A549 (cell line): ENCODE measurements at regions not wholly inside any gene's neighbourhood (a gene's known extent, or its start where the extent isn't known, plus 50 kb on each side); places are given as distances from the start of the nearest gene placed in this dataset.
"Not testable (repeated sequence)": the region's sequence is repeated elsewhere in the genome, so short reads cannot be mapped to it uniquely, and the experiment has no call there.

ENCODE experiments used
- ATAC-seq, 2 experiments: fragments of 200-7000 bp in 1 of 2; fragments of >200 bp in 1 of 2; cut with Nextera tagmentation in 1 of 2; cut with Tn5 transposase in 1 of 2; 3 replicates each; pipeline versions ENCODE4 v1.8.0 to v1.9.1; 2018 to 2020; ENCODE audit warnings: mild to moderate bottlenecking in 1 of 2, moderate library complexity in 1 of 2
- CTCF ChIA-PET: fragments of 300-600 bp; sonication (Branson Sonifier 250); formaldehyde crosslinking; extraction: SDS; loops from one replicate; lab custom pipeline; 2021; ENCODE audit warnings: antibody characterized with exemption, inconsistent platforms; lab: Yijun Ruan, JAX
- POLR2A ChIA-PET: fragments of 350-600 bp; formaldehyde crosslinking; extraction: SDS; loops from one replicate; lab custom pipeline; 2021; ENCODE audit warnings: antibody characterized with exemption, inconsistent platforms; lab: Yijun Ruan, JAX
- DNase-seq, 2 experiments: peaks; one replicate each; pipeline versions ENCODE4 v3.0.0 to v3.0.0-alpha.2; 2011 to 2016; ENCODE audit warnings: low read depth in 1 of 2, low spot score in 1 of 2
- FAIRE-seq: peaks from 2 replicates; lab custom pipeline; 2011; peaks lifted over from hg19 to GRCh38; lab: Jason Lieb, UNC
- H3K27ac ChIP-seq, 2 experiments: fragments of >200 bp; sonication (Bioruptor Twin); formaldehyde crosslinking; 3 replicates each; pipeline ENCODE4 v1.5.1; 2016 to 2017
- H3K4me1 ChIP-seq: fragments of >200 bp; sonication (Bioruptor Twin); formaldehyde crosslinking; 3 replicates; pipeline ENCODE4 v1.6.1; 2016
- H3K4me2 ChIP-seq: fragments of >200 bp; sonication (Bioruptor Twin); formaldehyde crosslinking; 3 replicates; pipeline ENCODE4 v1.6.1; 2016
- H3K4me3 ChIP-seq: fragments of >200 bp; sonication (Bioruptor Twin); formaldehyde crosslinking; 3 replicates; pipeline ENCODE4 v1.5.1; 2016
- H3K9me3 ChIP-seq: fragments of >200 bp; sonication (Bioruptor Twin); formaldehyde crosslinking; 3 replicates; pipeline ENCODE4 v1.6.1; 2016
- CEBPB ChIP-seq, 2 experiments: fragments of >200 bp in 1 of 2; sonication (Bioruptor Twin) in 1 of 2; formaldehyde crosslinking in 1 of 2; IDR thresholded peaks; 2 replicates each; pipeline ENCODE4 v1.6.1; 2012 to 2016
- CTCF ChIP-seq: fragments of >200 bp; sonication (Bioruptor Twin); formaldehyde crosslinking; IDR thresholded peaks from 3 replicates; pipeline ENCODE4 v1.5.1; 2016
- GATA3 ChIP-seq: IDR thresholded peaks from 2 replicates; pipeline ENCODE4 v1.6.1; 2012; ENCODE audit warnings: borderline replicate concordance
- HEYL ChIP-seq: fragments of 250-450 bp; sonication (Bioruptor Pico); IDR thresholded peaks from 2 replicates; pipeline ENCODE4 v1.8.0; 2021; ENCODE audit warnings: mild to moderate bottlenecking, moderate library complexity
- HOXB13 ChIP-seq: fragments of 250-450 bp; sonication (Bioruptor Pico); IDR thresholded peaks from 2 replicates; pipeline ENCODE4 v1.5.0; 2020; ENCODE audit warnings: low read depth, mild to moderate bottlenecking, moderate library complexity
- JUN ChIP-seq, 2 experiments: fragments of >200 bp; sonication (Bioruptor Twin); formaldehyde crosslinking; IDR thresholded peaks; 2 replicates in 1 of 2; 3 replicates in 1 of 2; pipeline ENCODE4 v1.6.1; 2016 to 2017
- JUNB ChIP-seq: fragments of >200 bp; sonication (Bioruptor Twin); formaldehyde crosslinking; IDR thresholded peaks from 2 replicates; pipeline ENCODE4 v1.6.1; 2016
- KDM5A ChIP-seq: fragments of 200-600 bp; sonication (generic); IDR thresholded peaks from 2 replicates; pipeline ENCODE4 v1.6.1; 2016; ENCODE audit warnings: antibody characterized with exemption, mild to moderate bottlenecking
- MAFK ChIP-seq: fragments of 450-650 bp; IDR thresholded peaks from 2 replicates; pipeline ENCODE4 v1.6.1; 2014; ENCODE audit not compliant: partially characterized antibody
- MAZ ChIP-seq: fragments of 150-350 bp; IDR thresholded peaks from 2 replicates; pipeline ENCODE4 v1.6.1; 2014; ENCODE audit warnings: antibody characterized with exemption, low read depth, low read length, borderline replicate concordance
- PHF8 ChIP-seq: fragments of 200-600 bp; sonication (generic); IDR thresholded peaks from 2 replicates; pipeline ENCODE4 v1.6.1; 2016; ENCODE audit warnings: low read depth, mild to moderate bottlenecking, antibody characterized with exemption, moderate library complexity, borderline replicate concordance
- POLR2A ChIP-seq: IDR thresholded peaks from 2 replicates; pipeline ENCODE4 v1.6.1; 2012; ENCODE audit warnings: mild to moderate bottlenecking, low read length
- RAD21 ChIP-seq, 2 experiments: fragments of >200 bp in 1 of 2; sonication (Bioruptor Twin) in 1 of 2; formaldehyde crosslinking in 1 of 2; IDR thresholded peaks in 1 of 2; conservative IDR thresholded peaks in 1 of 2; 2 replicates in 1 of 2; 3 replicates in 1 of 2; pipeline ENCODE4 v1.6.1; 2012 to 2018; ENCODE audit warnings: inconsistent platforms in 1 of 2
- RFX5 ChIP-seq: fragments of 450-650 bp; IDR thresholded peaks from 2 replicates; pipeline ENCODE4 v1.7.1; 2014; ENCODE audit warnings: antibody characterized with exemption, mild to moderate bottlenecking, moderate library complexity
- SMC3 ChIP-seq: fragments of >200 bp; sonication (Bioruptor Twin); formaldehyde crosslinking; IDR thresholded peaks from 3 replicates; pipeline ENCODE4 v1.6.1; 2018; ENCODE audit warnings: inconsistent platforms
- TP53 ChIP-seq: fragments of 250-450 bp; sonication (Bioruptor Pico); IDR thresholded peaks from 2 replicates; pipeline ENCODE4 v1.5.0; 2021; ENCODE audit warnings: mild to moderate bottlenecking, moderate library complexity
- USF2 ChIP-seq: fragments of 450-650 bp; IDR thresholded peaks from 2 replicates; pipeline ENCODE4 v1.6.1; 2014; ENCODE audit warnings: antibody characterized with exemption
- ZNF302 ChIP-seq: fragments of 250-450 bp; sonication (Bioruptor Pico); IDR thresholded peaks from 2 replicates; pipeline ENCODE4 v1.9.0; 2021; ENCODE audit warnings: inconsistent platforms, mild to moderate bottlenecking, moderate library complexity
- ZSCAN20 ChIP-seq: fragments of 250-450 bp; sonication (Bioruptor Pico); IDR thresholded peaks from 2 replicates; pipeline ENCODE4 v1.8.0; 2022; ENCODE audit warnings: mild to moderate bottlenecking, moderate library complexity
- WGBS: methylation state at CpG from one replicate; pipeline ENCODE4 v1.1.6; 2017; ENCODE audit errors: missing lambda C conversion rate; 5-methylcytosine and 5-hydroxymethylcytosine counted together

GRCh38 chr10:42380926-42381547 is 257.3 kb downstream of the ZNF33B start:
- H3K4me3 ChIP-seq = no peak overlapping the region
- ChIA-PET CTCF (no interaction called here), POLR2A (no interaction called here)
- FAIRE-seq (no peak), ATAC-seq (no peak), DNase-seq (no peak)
- no peak overlapping the region for H3K27ac ChIP-seq
- WGBS = 7% methylated on average over 7 of the region's 7 CpGs
- no peaks in the 10 kb centered on the region; the same call in 2 of the 3 replicates for H3K9me3 ChIP-seq
- H3K4me1 ChIP-seq = no peaks in the 10 kb centered on the region
- H3K4me2 ChIP-seq = no peak overlapping the region
- TF ChIP-seq TP53 = no peak
- no peak for TF ChIP-seq ZNF302 (CRISPR knock-in tag)
- no peak for TF ChIP-seq POLR2A
- TF ChIP-seq USF2 = no peak
- no peak for TF ChIP-seq SMC3
- TF ChIP-seq GATA3 = no peak
- no peak for TF ChIP-seq RAD21 (conservative IDR thresholded peaks at IDR 0.05 in 1 of 2, IDR thresholded peaks at IDR 0.05 in 1 of 2)
- TF ChIP-seq CEBPB (IDR thresholded peaks at IDR 0.05) = no peak
- no peak for TF ChIP-seq CTCF
- no peak for TF ChIP-seq PHF8
- TF ChIP-seq JUN (IDR thresholded peaks at IDR 0.05) = no peak
- TF ChIP-seq KDM5A = no peak
- TF ChIP-seq JUNB = no peak
- TF ChIP-seq HOXB13 (CRISPR knock-in tag) = no peak
- no peak for TF ChIP-seq MAFK
- no peak for TF ChIP-seq MAZ
- TF ChIP-seq RFX5 = no peak
- TF ChIP-seq ZSCAN20 (CRISPR knock-in tag) = no peak

GRCh38 chr10:42367532-42368230 is 270.7 kb downstream of the ZNF33B start:
- peaks cover 6% of the 10 kb centered on the region; the same call in 1 of the 3 replicates for H3K9me3 ChIP-seq
- TF ChIP-seq HEYL = no peak
- TF ChIP-seq JUNB = no peak
- TF ChIP-seq, all 56 proteins: peak for 0
- FAIRE-seq (no peak), ATAC-seq (no peak), DNase-seq (no peak)
- H3K4me1 ChIP-seq = no peaks in the 10 kb centered on the region
- 34% methylated on average over 33 of the region's 33 CpGs for WGBS
- no peak overlapping the region for H3K4me3 ChIP-seq
- CTCF ChIA-PET = no interaction called here
- H3K4me2 ChIP-seq = no peak overlapping the region
- POLR2A ChIA-PET = no interaction called here
- no peak overlapping the region for H3K27ac ChIP-seq

GRCh38 chr10:42351745-42352144 is 286.6 kb downstream of the ZNF33B start:
- DNase-seq (no peak), ATAC-seq (no peak)
- CTCF ChIA-PET = no interaction called here
- POLR2A ChIA-PET = no interaction called here
- TF ChIP-seq ZNF302 (CRISPR knock-in tag) = no peak
- TF ChIP-seq MAFK = peak; percentile 55
- TF ChIP-seq, all 56 proteins: peak for 1
- Histone ChIP-seq H3K4me2 (no peak overlapping the region), H3K9me3 (no peaks in the 10 kb centered on the region; the same call in 1 of the 3 replicates), H3K4me3 (no peak overlapping the region), H3K4me1 (no peaks in the 10 kb centered on the region), H3K27ac (no peak overlapping the region)
- 0% methylated on average over 1 of the region's 1 CpG for WGBS
- no peak for FAIRE-seq

- POLR2A ChIA-PET, H3K27ac ChIP-seq, H3K4me3 ChIP-seq, H3K4me1 ChIP-seq, ATAC-seq, H3K4me2 ChIP-seq, CTCF ChIA-PET, FAIRE-seq, DNase-seq: not testable (repeated sequence)
- WGBS = 32% methylated on average over 6 of the region's 6 CpGs
- peaks cover 32% of the 10 kb centered on the region for H3K9me3 ChIP-seq
Observed at GRCh38 chr10:42336593-42337337, 301.6 kb downstream of the ZNF33B start.

- FAIRE-seq, CTCF ChIA-PET, DNase-seq, H3K4me1 ChIP-seq, POLR2A ChIA-PET, H3K4me2 ChIP-seq, H3K27ac ChIP-seq, ATAC-seq, H3K4me3 ChIP-seq: not testable (repeated sequence)
- H3K9me3 ChIP-seq = peaks cover 28% of the 10 kb centered on the region
- WGBS = 47% methylated on average over 2 of the region's 2 CpGs
Observed at GRCh38 chr10:42335653-42336296, 302.6 kb downstream of the ZNF33B start.
